Karpas-422 (cell line): ENCODE measurements at regions not wholly inside any gene's neighbourhood (a gene's known extent, or its start where the extent isn't known, plus 50 kb on each side); places are given as distances from the start of the nearest gene placed in this dataset.

Experiments used
- DNase-seq: peaks from one replicate; pipeline ENCODE4 v3.0.0-alpha.2; 2015
- H2AFZ ChIP-seq: fragments of 200-600 bp; sonication (generic); 2 replicates; pipeline ENCODE4 v1.6.1; 2014; ENCODE audit warnings: antibody characterized with exemption, low read length, mixed read lengths
- H3K27ac ChIP-seq: fragments of 200-600 bp; sonication (generic); 2 replicates; pipeline ENCODE4 v1.5.1; 2014; ENCODE audit warnings: mild to moderate bottlenecking, low read length, moderate library complexity
- H3K27me3 ChIP-seq: fragments of 200-600 bp; sonication (generic); 2 replicates; pipeline ENCODE4 v1.6.1; 2014; ENCODE audit warnings: low read length, mixed read lengths
- H3K36me3 ChIP-seq: fragments of 200-600 bp; sonication (generic); 2 replicates; pipeline ENCODE4 v1.6.1; 2014; ENCODE audit warnings: low read length, mixed read lengths; ENCODE audit not compliant: insufficient read depth
- H3K4me1 ChIP-seq: fragments of 200-600 bp; sonication (generic); 2 replicates; pipeline ENCODE4 v1.6.1; 2014; ENCODE audit warnings: mild to moderate bottlenecking, low read length, mixed read lengths
- H3K4me2 ChIP-seq: fragments of 200-600 bp; sonication (generic); 2 replicates; pipeline ENCODE4 v1.6.1; 2014; ENCODE audit warnings: low read length, low read depth, mild to moderate bottlenecking; ENCODE audit not compliant: poor library complexity, severe bottlenecking
- H3K4me3 ChIP-seq: fragments of 200-600 bp; sonication (generic); 2 replicates; pipeline ENCODE4 v1.5.1; 2014; ENCODE audit warnings: mild to moderate bottlenecking, antibody characterized with exemption, low read length, mixed read lengths
- H3K79me2 ChIP-seq: fragments of 200-600 bp; sonication (generic); 2 replicates; pipeline ENCODE4 v1.6.1; 2014; ENCODE audit warnings: mild to moderate bottlenecking, low read length, mixed read lengths
- H3K9ac ChIP-seq: fragments of 200-600 bp; sonication (generic); 2 replicates; pipeline ENCODE4 v1.6.0; 2014; ENCODE audit warnings: low read length
- H3K9me2 ChIP-seq: fragments of 200-600 bp; sonication (generic), shearing (Covaris generic); replicated peaks from 2 replicates; pipeline ENCODE4 v1.6.0; 2014; ENCODE audit warnings: mild to moderate bottlenecking, low read length, moderate library complexity; ENCODE audit not compliant: insufficient read depth
- H3K9me3 ChIP-seq: fragments of 300-700, 200-600 bp; sonication (generic); 2 replicates; pipeline ENCODE4 v1.6.1; 2014; ENCODE audit warnings: low read length, mixed read lengths
- H4K20me1 ChIP-seq: fragments of 200-600 bp; sonication (generic); 2 replicates; pipeline ENCODE4 v1.6.1; 2014; ENCODE audit warnings: mild to moderate bottlenecking, antibody characterized with exemption, low read length, low read depth; ENCODE audit not compliant: insufficient read depth

DNA sequence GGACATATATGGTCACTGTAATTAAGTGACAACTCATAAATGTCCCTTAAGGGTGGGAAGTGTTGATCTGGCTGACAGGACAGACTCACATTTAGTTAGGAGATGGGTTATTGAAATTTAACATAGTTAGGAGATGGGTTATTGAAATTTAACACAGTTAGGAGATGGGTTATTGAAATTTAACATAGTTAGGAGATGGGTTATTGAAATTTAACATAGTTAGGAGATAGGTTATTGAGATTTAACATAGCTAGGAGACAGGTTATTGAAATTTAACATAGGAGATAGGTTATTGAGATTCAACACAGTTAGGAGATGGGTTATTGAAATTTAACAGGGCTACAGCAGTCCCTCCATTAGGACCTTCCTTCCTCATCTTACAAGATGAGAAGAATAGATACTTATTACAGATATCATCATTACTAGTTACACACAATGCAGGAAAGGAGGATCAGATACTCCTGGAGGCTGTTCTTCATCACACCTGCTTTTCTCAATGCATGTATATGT is 98.5 kb downstream of the MTNR1B start:
- Histone ChIP-seq H4K20me1 (no peaks in the 10 kb centered on the region), H3K27ac (no peak overlapping the region), H3K9me3 (no peaks in the 10 kb centered on the region), H3K27me3 (peaks cover 4% of the 10 kb centered on the region; the same call in 1 of the 2 replicates), H3K36me3 (no peaks in the 10 kb centered on the region), H3K4me3 (no peak overlapping the region), H3K4me2 (no peak overlapping the region), H2AFZ (no peak overlapping the region), H3K4me1 (no peaks in the 10 kb centered on the region), H3K9ac (no peak overlapping the region), H3K9me2 (no peaks in the 10 kb centered on the region), H3K79me2 (no peaks in the 10 kb centered on the region)
- no peak for DNase-seq

DNA sequence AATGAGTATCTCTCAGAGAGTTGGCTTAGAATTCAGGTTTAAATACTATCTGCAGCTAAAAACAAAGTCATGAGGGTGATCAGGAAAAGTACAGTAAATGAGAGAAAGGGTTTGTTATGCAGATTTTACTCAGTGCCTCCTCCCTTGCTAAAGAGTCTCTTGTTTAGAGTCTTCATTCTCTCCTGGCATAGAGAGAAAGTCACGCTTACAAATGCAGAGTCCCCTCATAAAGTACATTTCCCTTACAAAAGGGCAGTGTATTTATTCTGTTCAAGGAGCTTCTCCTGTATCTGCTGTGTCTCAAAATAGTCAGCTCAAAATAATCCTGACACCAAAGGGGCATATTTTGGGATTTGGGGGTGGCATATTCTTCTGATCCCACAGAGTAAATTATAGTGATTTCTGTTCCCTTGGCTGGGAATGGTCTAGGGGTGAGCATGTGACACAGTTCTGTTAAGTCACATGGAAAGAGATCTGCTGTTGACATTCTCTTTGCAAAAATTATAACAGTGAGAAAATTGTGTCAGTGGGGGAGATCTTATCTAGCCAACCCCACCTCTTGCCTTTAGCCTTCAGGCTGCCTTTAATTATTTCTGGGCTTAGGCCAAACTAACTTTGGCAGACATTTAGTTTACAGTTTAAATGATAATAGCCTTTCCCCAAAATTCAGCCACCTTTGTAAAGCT is 102.9 kb downstream of the MTNR1B start:
- Histone ChIP-seq H3K4me3 (no peak overlapping the region), H3K36me3 (no peaks in the 10 kb centered on the region), H3K27me3 (peaks cover under 1% of the 10 kb centered on the region; the same call in 1 of the 2 replicates), H4K20me1 (no peaks in the 10 kb centered on the region), H3K27ac (no peak overlapping the region), H3K9me3 (no peaks in the 10 kb centered on the region), H3K9ac (no peak overlapping the region), H3K79me2 (no peaks in the 10 kb centered on the region), H3K9me2 (no peaks in the 10 kb centered on the region), H3K4me1 (no peaks in the 10 kb centered on the region), H2AFZ (no peak overlapping the region), H3K4me2 (no peak overlapping the region)
- DNase-seq, result no peak

DNA sequence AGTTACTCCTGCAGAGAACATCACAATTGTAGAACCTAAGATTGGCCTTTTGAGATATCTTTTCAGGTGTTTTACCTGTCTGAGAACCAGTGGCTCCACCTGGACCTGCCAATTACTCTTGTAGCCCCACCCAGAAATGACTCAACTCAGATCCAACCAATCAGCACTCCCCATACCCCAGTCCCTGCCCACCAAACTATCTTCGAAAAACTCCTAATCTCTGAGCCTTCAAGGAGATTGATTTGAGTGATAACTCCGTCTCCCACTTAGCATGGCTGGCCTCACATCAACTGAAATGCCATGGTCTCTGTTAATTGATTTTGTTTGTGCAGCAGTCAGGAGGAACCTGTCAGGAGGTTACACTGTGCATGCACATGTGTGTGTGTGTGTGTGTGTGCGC is 103.6 kb downstream of the MTNR1B start:
- H3K9ac ChIP-seq, result no peak overlapping the region

DNA sequence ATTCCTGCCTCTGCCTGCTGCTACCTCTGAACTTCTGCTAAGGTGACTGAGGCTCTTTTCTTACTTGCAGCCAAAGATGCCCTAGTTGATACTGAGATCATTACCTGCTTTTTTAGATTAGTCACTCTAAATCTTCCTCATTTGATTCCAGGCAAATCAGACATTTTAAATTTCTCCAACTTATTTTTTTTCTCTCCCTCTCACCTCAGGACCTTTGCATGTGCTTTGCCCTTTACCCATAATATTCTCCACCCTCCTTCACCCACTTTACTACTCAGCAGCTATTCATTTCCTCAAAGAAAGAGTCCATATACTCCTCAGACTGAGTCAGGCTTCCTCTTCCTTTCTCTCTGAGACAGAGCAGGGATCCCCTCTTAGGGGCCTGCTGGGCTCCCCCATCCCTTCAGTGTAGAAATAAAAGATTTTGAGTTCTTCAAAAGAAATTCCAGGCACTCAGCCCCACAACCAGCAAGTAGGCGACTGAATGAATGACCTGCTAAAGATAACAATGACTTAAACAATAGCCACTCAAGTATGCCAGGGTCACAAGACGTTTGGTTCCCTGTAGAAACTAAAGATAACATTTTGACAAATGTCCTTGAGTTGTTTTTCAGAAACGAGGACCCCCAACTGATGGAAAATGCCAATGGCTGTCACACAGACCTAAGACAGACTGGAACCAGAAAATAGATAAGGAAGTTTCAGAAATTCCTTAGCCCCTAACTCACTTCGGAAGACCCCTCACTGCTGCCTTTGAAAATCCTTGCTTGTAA is 104.2 kb downstream of the MTNR1B start:
- no peak overlapping the region for H3K4me2 ChIP-seq
- H3K4me3 ChIP-seq, result no peak overlapping the region
- H3K79me2 ChIP-seq, result no peaks in the 10 kb centered on the region
- no peak overlapping the region for H3K9ac ChIP-seq
- no peaks in the 10 kb centered on the region for H3K9me3 ChIP-seq
- no peak for DNase-seq
- H3K27me3 ChIP-seq, result 0 out of 2 replicates have a peak, but pooled peaks cover 3% of the 10 kb centered on the region
- no peaks in the 10 kb centered on the region for H3K9me2 ChIP-seq
- no peaks in the 10 kb centered on the region for H4K20me1 ChIP-seq
- no peak overlapping the region for H2AFZ ChIP-seq
- H3K27ac ChIP-seq, result no peak overlapping the region
- no peaks in the 10 kb centered on the region for H3K36me3 ChIP-seq
- no peaks in the 10 kb centered on the region for H3K4me1 ChIP-seq

More for the DNA sequence above, 103.6 kb downstream of the MTNR1B start:
- no peak overlapping the region for H3K27ac ChIP-seq
- no peaks in the 10 kb centered on the region for H3K79me2 ChIP-seq
- no peaks in the 10 kb centered on the region for H3K9me2 ChIP-seq
- H3K36me3 ChIP-seq, result no peaks in the 10 kb centered on the region
- H3K4me1 ChIP-seq, result no peaks in the 10 kb centered on the region
- no peak overlapping the region for H3K4me3 ChIP-seq
- H2AFZ ChIP-seq, result no peak overlapping the region
- no peak for DNase-seq
- H3K4me2 ChIP-seq, result no peak overlapping the region
- H3K9me3 ChIP-seq, result no peaks in the 10 kb centered on the region
- no peaks in the 10 kb centered on the region for H4K20me1 ChIP-seq
- 0 out of 2 replicates have a peak, but pooled peaks cover 3% of the 10 kb centered on the region for H3K27me3 ChIP-seq

DNA sequence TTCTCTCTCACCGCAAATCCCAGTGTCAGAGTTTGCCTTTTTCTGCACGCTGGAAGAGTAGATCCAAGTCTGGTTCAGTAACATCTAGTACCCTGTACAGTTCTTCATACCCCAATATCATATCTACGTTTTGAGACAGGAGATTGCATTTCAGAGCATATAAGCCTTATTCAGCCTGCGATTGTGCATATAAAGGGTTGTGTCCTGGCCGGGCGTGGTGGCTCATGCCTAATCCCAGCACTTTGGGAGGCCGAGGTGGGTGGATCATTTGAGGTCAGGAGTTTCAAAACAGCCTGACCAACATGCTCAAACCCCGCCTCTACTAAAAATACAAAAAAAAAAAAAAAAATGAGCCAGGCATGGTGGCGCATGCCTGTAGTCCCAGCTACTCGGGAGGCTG is 104.9 kb downstream of the MTNR1B start:
- Histone ChIP-seq H4K20me1 (no peaks in the 10 kb centered on the region), H3K4me2 (no peak overlapping the region), H3K79me2 (no peaks in the 10 kb centered on the region), H2AFZ (no peak overlapping the region), H3K4me3 (no peak overlapping the region), H3K9me3 (no peaks in the 10 kb centered on the region), H3K27ac (no peak overlapping the region), H3K4me1 (no peaks in the 10 kb centered on the region), H3K27me3 (0 out of 2 replicates have a peak, but pooled peaks cover 6% of the 10 kb centered on the region), H3K9me2 (no peaks in the 10 kb centered on the region), H3K9ac (no peak overlapping the region), H3K36me3 (no peaks in the 10 kb centered on the region)
- no peak for DNase-seq

DNA sequence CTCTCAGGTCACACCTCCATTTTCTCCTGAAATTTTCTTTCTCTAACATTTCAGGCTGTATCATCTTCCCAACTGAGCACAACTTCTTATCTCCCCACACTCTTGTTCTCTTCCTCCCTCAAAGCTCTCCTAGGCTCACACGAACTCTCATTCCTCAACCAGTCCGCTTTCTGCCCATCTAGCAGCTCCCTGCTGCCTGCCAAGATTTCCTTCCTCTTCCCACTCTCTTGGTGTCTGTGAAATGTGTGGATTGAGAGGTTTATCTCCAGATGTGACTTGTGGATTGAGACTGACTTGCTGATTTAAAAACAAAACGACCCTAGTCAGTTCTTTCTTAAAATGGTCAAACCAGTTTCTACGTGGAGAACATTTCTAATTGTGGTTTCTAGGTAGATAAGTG is 106.3 kb downstream of the MTNR1B start:
- Histone ChIP-seq H3K27ac (no peak overlapping the region), H3K9ac (no peak overlapping the region), H3K4me2 (no peak overlapping the region), H3K79me2 (no peaks in the 10 kb centered on the region), H2AFZ (no peak overlapping the region), H3K4me3 (no peak overlapping the region), H3K9me2 (no peaks in the 10 kb centered on the region), H3K9me3 (no peaks in the 10 kb centered on the region), H3K27me3 (0 out of 2 replicates have a peak, but pooled peaks cover 8% of the 10 kb centered on the region), H4K20me1 (no peaks in the 10 kb centered on the region), H3K4me1 (no peaks in the 10 kb centered on the region), H3K36me3 (no peaks in the 10 kb centered on the region)
- DNase-seq, result no peak

DNA sequence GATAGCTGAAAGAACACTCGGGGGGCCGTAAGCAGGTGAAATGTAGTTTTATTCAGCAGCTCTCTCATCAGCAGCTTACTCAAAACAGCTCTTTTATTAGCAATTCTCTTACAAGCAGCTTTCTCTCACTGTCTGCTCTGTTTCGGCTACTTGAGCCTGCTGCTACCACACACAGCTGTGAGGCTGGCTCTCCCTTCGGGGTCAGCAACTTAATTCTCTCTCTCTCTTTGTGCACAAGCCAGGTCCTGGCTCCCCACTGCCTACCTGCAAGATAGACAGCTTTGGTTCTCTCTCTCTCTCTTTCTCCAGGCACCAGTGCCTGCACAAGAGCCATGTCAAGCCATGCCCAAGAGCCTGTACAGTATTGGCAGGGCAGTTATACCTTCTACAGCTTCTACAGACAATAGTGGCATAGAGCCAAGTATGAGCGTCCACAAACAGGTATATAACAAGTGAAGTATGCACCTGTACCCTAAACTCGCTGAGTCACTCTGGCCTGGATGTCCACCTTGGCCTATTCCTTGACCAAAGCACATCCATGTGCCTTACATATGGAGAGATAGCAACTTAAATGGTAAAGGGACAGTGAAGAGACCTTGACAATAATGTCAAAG is 110.8 kb downstream of the MTNR1B start:
- H3K4me2 ChIP-seq, result no peak overlapping the region
- H3K27ac ChIP-seq, result no peak overlapping the region
- no peaks in the 10 kb centered on the region for H3K79me2 ChIP-seq
- no peaks in the 10 kb centered on the region for H3K4me1 ChIP-seq
- H3K36me3 ChIP-seq, result no peaks in the 10 kb centered on the region
- H3K27me3 ChIP-seq, result 0 out of 2 replicates have a peak, but pooled peaks cover 8% of the 10 kb centered on the region
- no peaks in the 10 kb centered on the region for H3K9me2 ChIP-seq
- no peak overlapping the region for H2AFZ ChIP-seq
- DNase-seq, result no peak
- H3K9me3 ChIP-seq, result no peaks in the 10 kb centered on the region
- no peak overlapping the region for H3K4me3 ChIP-seq
- no peak overlapping the region for H3K9ac ChIP-seq
- no peaks in the 10 kb centered on the region for H4K20me1 ChIP-seq

DNA sequence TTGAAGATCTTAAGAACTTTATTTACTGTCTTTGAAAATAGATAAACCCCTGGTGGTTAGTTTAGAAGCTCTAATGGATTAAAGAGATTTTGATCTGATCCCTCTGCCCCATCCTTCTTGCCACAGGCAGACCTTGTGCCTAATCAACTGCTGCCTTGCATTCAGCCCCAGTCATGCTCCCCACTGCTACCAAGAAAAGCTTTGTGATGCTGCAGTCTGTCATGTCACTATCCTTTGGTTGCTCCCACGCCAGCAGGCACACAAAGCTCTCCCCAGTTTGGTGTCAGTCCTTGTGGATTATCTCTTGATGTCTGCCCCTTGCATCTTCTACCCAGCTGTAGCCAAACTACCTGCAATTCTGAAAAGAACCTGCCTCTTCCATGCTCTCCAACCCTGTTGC is 112.2 kb downstream of the MTNR1B start:
- Histone ChIP-seq H3K79me2 (no peaks in the 10 kb centered on the region), H3K9ac (no peak overlapping the region), H3K36me3 (no peaks in the 10 kb centered on the region), H3K27ac (no peak overlapping the region), H4K20me1 (no peaks in the 10 kb centered on the region), H3K4me2 (no peak overlapping the region), H3K27me3 (0 out of 2 replicates have a peak, but pooled peaks cover 8% of the 10 kb centered on the region), H3K9me3 (no peaks in the 10 kb centered on the region), H3K4me1 (no peaks in the 10 kb centered on the region), H3K9me2 (no peaks in the 10 kb centered on the region), H3K4me3 (no peak overlapping the region), H2AFZ (no peak overlapping the region)
- DNase-seq, result no peak
